IgD-negative memory B cell (primary cell): ENCODE measurements at regions not wholly inside any gene's neighbourhood (a gene's known extent, or its start where the extent isn't known, plus 50 kb on each side); places are given as distances from the start of the nearest gene placed in this dataset.

Experiments
- H3K27ac Mint-ChIP-seq, 3 donors: one replicate each; pipeline ENCODE4 v1.8.0; 2020 to 2022; ENCODE audit warnings: mild to moderate bottlenecking in 3 of 3, mixed read lengths in 3 of 3, moderate library complexity in 1 of 3
- H3K27me3 Mint-ChIP-seq: one replicate; pipeline ENCODE4 v1.8.0; 2021; ENCODE audit warnings: mixed read lengths
- H3K36me3 Mint-ChIP-seq: one replicate; pipeline ENCODE4 v1.8.0; 2020; ENCODE audit warnings: mild to moderate bottlenecking, mixed read lengths
- H3K4me1 Mint-ChIP-seq, 3 donors: one replicate each; pipeline ENCODE4 v1.8.0; 2020 to 2022; ENCODE audit warnings: mixed read lengths in 3 of 3, mild to moderate bottlenecking in 1 of 3
- H3K4me3 Mint-ChIP-seq, 4 donors: one replicate each; pipeline ENCODE4 v1.8.0; 2020 to 2022; ENCODE audit warnings: mild to moderate bottlenecking in 4 of 4, mixed read lengths in 4 of 4, moderate library complexity in 3 of 4
- H3K9me3 Mint-ChIP-seq, 3 donors: one replicate each; pipeline ENCODE4 v1.8.0; 2020 to 2021; ENCODE audit warnings: mixed read lengths in 3 of 3, mild to moderate bottlenecking in 1 of 3

- H3K4me3 Mint-ChIP-seq = no peak overlapping the region
- no peaks in the 10 kb centered on the region for H3K27me3 Mint-ChIP-seq
- H3K36me3 Mint-ChIP-seq = no peaks in the 10 kb centered on the region
- no peak overlapping the region for H3K27ac Mint-ChIP-seq
- no peaks in the 10 kb centered on the region for H3K4me1 Mint-ChIP-seq
- peaks cover 0 to 9% (median 0%) of the 10 kb centered on the region in 3 donors for H3K9me3 Mint-ChIP-seq
Measured at GRCh38 chr10:36119455-36119854, 477.4 kb upstream of the FZD8 start.

- Mint-ChIP-seq H3K27me3 (no peaks in the 10 kb centered on the region), H3K4me3 (no peak overlapping the region), H3K27ac (no peak overlapping the region), H3K4me1 (no peaks in the 10 kb centered on the region), H3K9me3 (peaks cover 0 to 5% (median 0%) of the 10 kb centered on the region in 3 donors), H3K36me3 (no peaks in the 10 kb centered on the region)
Measured at GRCh38 chr10:36118314-36118713, 476.2 kb upstream of the FZD8 start.

GRCh38 chr10:36117890-36118289 lies 475.8 kb upstream of the FZD8 start:
- Mint-ChIP-seq H3K9me3 (peaks cover 0 to 2% (median 0%) of the 10 kb centered on the region in 3 donors), H3K4me1 (no peaks in the 10 kb centered on the region), H3K36me3 (no peaks in the 10 kb centered on the region), H3K4me3 (no peak overlapping the region), H3K27ac (no peak overlapping the region), H3K27me3 (no peaks in the 10 kb centered on the region)

- H3K4me3 Mint-ChIP-seq = no peak overlapping the region
- H3K9me3 Mint-ChIP-seq = peaks cover 0 to 2% (median 0%) of the 10 kb centered on the region in 3 donors
- no peaks in the 10 kb centered on the region for H3K36me3 Mint-ChIP-seq
- no peaks in the 10 kb centered on the region for H3K27me3 Mint-ChIP-seq
- no peaks in the 10 kb centered on the region for H3K4me1 Mint-ChIP-seq
- H3K27ac Mint-ChIP-seq = no peak overlapping the region
Measured at GRCh38 chr10:36117231-36117630, 475.1 kb upstream of the FZD8 start.

GRCh38 chr10:36116731-36117130 lies 474.6 kb upstream of the FZD8 start:
- H3K4me3 Mint-ChIP-seq = no peak overlapping the region
- peaks cover 0 to 2% (median 0%) of the 10 kb centered on the region in 3 donors for H3K9me3 Mint-ChIP-seq
- no peak overlapping the region for H3K27ac Mint-ChIP-seq
- no peaks in the 10 kb centered on the region for H3K27me3 Mint-ChIP-seq
- no peaks in the 10 kb centered on the region for H3K4me1 Mint-ChIP-seq
- H3K36me3 Mint-ChIP-seq = no peaks in the 10 kb centered on the region

- H3K4me1 Mint-ChIP-seq = no peaks in the 10 kb centered on the region
- peaks cover 0 to 5% (median 0%) of the 10 kb centered on the region in 3 donors for H3K9me3 Mint-ChIP-seq
- no peak overlapping the region for H3K4me3 Mint-ChIP-seq
- H3K36me3 Mint-ChIP-seq = no peaks in the 10 kb centered on the region
- H3K27me3 Mint-ChIP-seq = no peaks in the 10 kb centered on the region
- H3K27ac Mint-ChIP-seq = no peak overlapping the region
Measured at GRCh38 chr10:36116040-36116439, 473.9 kb upstream of the FZD8 start.

GRCh38 chr10:36115364-36115763 lies 473.3 kb upstream of the FZD8 start:
- Mint-ChIP-seq H3K4me3 (peak overlapping the region in 1 of 4 donors; percentile 15), H3K4me1 (no peaks in the 10 kb centered on the region), H3K36me3 (no peaks in the 10 kb centered on the region), H3K27ac (no peak overlapping the region), H3K9me3 (peaks cover 0 to 5% (median 0%) of the 10 kb centered on the region in 3 donors), H3K27me3 (no peaks in the 10 kb centered on the region)

GRCh38 chr10:36114913-36115312 lies 472.8 kb upstream of the FZD8 start:
- Mint-ChIP-seq H3K36me3 (no peaks in the 10 kb centered on the region), H3K4me3 (no peak overlapping the region), H3K27ac (no peak overlapping the region), H3K27me3 (no peaks in the 10 kb centered on the region), H3K9me3 (peaks cover 0 to 5% (median 0%) of the 10 kb centered on the region in 3 donors), H3K4me1 (no peaks in the 10 kb centered on the region)

GRCh38 chr10:36114141-36114540 lies 472.0 kb upstream of the FZD8 start:
- H3K9me3 Mint-ChIP-seq = peaks cover 0 to 5% (median 0%) of the 10 kb centered on the region in 3 donors
- no peak overlapping the region for H3K27ac Mint-ChIP-seq
- no peak overlapping the region for H3K4me3 Mint-ChIP-seq
- no peaks in the 10 kb centered on the region for H3K36me3 Mint-ChIP-seq
- no peaks in the 10 kb centered on the region for H3K27me3 Mint-ChIP-seq
- no peaks in the 10 kb centered on the region for H3K4me1 Mint-ChIP-seq

GRCh38 chr10:36111676-36112075 lies 469.6 kb upstream of the FZD8 start:
- H3K36me3 Mint-ChIP-seq = no peaks in the 10 kb centered on the region
- H3K27me3 Mint-ChIP-seq = no peaks in the 10 kb centered on the region
- no peaks in the 10 kb centered on the region for H3K4me1 Mint-ChIP-seq
- H3K9me3 Mint-ChIP-seq = peaks cover 0 to 2% (median 0%) of the 10 kb centered on the region in 3 donors
- no peak overlapping the region for H3K4me3 Mint-ChIP-seq
- no peak overlapping the region for H3K27ac Mint-ChIP-seq

GRCh38 chr10:36110097-36110496 lies 468.0 kb upstream of the FZD8 start:
- Mint-ChIP-seq H3K4me3 (no peak overlapping the region), H3K27me3 (no peaks in the 10 kb centered on the region), H3K9me3 (peaks cover 0 to 2% (median 2%) of the 10 kb centered on the region in 3 donors), H3K36me3 (no peaks in the 10 kb centered on the region), H3K27ac (no peak overlapping the region), H3K4me1 (no peaks in the 10 kb centered on the region)

GRCh38 chr10:36109399-36110023 lies 467.4 kb upstream of the FZD8 start:
- H3K4me1 Mint-ChIP-seq = no peaks in the 10 kb centered on the region
- H3K27me3 Mint-ChIP-seq = no peaks in the 10 kb centered on the region
- no peak overlapping the region for H3K4me3 Mint-ChIP-seq
- no peak overlapping the region for H3K27ac Mint-ChIP-seq
- no peaks in the 10 kb centered on the region for H3K36me3 Mint-ChIP-seq
- H3K9me3 Mint-ChIP-seq = peaks cover 0 to 5% (median 2%) of the 10 kb centered on the region in 3 donors

- Mint-ChIP-seq H3K9me3 (peaks cover 0 to 19% (median 6%) of the 10 kb centered on the region in 3 donors), H3K36me3 (no peaks in the 10 kb centered on the region), H3K27ac (no peak overlapping the region), H3K4me1 (no peaks in the 10 kb centered on the region), H3K27me3 (no peaks in the 10 kb centered on the region), H3K4me3 (no peak overlapping the region)
Measured at GRCh38 chr10:36097696-36098095, 455.6 kb upstream of the FZD8 start.

- Mint-ChIP-seq H3K36me3 (no peaks in the 10 kb centered on the region), H3K27me3 (no peaks in the 10 kb centered on the region), H3K9me3 (peaks cover 0 to 15% (median 6%) of the 10 kb centered on the region in 3 donors), H3K27ac (no peak overlapping the region), H3K4me3 (no peak overlapping the region), H3K4me1 (no peaks in the 10 kb centered on the region)
Measured at GRCh38 chr10:36096576-36096975, 454.5 kb upstream of the FZD8 start.

GRCh38 chr10:36094096-36094495 lies 452.0 kb upstream of the FZD8 start:
- Mint-ChIP-seq H3K4me3 (no peak overlapping the region), H3K9me3 (peaks cover 0 to 2% (median 0%) of the 10 kb centered on the region in 3 donors), H3K27me3 (no peaks in the 10 kb centered on the region), H3K36me3 (no peaks in the 10 kb centered on the region), H3K27ac (no peak overlapping the region), H3K4me1 (no peaks in the 10 kb centered on the region)

- Mint-ChIP-seq H3K36me3 (no peaks in the 10 kb centered on the region), H3K9me3 (no peaks in the 10 kb centered on the region), H3K4me1 (no peaks in the 10 kb centered on the region), H3K4me3 (no peak overlapping the region), H3K27ac (no peak overlapping the region), H3K27me3 (no peaks in the 10 kb centered on the region)
Measured at GRCh38 chr10:36092116-36092515, 450.0 kb upstream of the FZD8 start.
